ENCODE measurements at regions not wholly inside any gene's neighbourhood (a gene's known extent, or its start where the extent isn't known, plus 50 kb on each side); places are given as distances from the start of the nearest gene placed in this dataset.

DNA sequence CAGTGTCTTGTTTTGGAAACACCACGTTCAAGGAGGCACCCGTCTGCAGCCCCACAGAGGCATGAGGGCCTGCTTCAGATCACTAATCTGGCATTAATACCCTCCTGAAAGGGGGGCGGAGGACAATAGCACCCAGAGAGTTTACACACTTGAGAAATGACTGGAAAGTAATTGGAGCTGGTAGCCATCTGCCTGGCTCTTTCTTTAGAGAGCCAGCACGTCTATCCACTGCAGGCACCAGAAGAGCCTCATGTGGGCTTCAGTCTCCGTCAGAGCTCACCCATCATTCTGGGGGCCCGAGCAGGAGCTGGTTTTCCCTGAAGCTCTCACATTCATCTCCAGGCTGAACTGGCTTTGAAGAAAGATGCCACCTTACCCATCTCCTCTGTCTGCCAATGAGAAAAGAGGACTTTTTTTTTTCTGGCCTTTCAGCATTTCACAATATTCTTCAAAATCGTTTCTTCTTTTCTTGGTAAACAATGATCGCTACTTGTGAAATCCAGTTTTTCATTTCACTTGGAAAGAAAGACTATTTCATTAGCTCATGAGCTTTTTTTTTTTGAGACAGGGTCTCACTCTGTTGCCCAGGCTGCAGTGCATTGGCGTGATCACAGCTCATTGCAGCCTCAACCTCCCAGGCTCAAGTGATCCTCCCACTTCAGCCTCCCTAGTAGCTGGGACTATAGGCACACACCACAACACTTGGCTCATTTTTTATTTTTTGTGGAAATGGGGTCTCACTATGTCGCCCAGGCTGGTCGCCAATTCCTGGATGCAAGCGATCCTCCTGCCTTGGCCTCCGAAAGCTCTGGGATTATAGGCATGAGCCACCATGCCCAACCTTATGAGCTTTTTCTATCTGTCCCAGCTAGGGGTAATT lies 124.7 kb upstream of the ZNF217 start:
- no peak for DNase-seq (ENCODE audit: insufficient read length, low spot score)
- FAIRE-seq, result no peak
- TF ChIP-seq POLR2AphosphoS5 (IDR thresholded peaks at IDR 0.05; ENCODE audit: low read depth, low read length), result no peak
- no peak for TF ChIP-seq POU2F2 (IDR thresholded peaks at IDR 0.05; ENCODE audit: low read depth, low read length)
- TF ChIP-seq POLR2A (IDR thresholded peaks at IDR 0.05; ENCODE audit: low read depth, low read length), result no peak
- no peak for TF ChIP-seq SPI1 (IDR thresholded peaks at IDR 0.05; ENCODE audit: low read depth, low read length)
- no peak for TF ChIP-seq PAX5 (IDR thresholded peaks at IDR 0.05; ENCODE audit: insufficient read depth, low read length, severe bottlenecking)
- TF ChIP-seq TAF1 (IDR thresholded peaks at IDR 0.05; ENCODE audit: low read depth, low read length), result no peak

DNA sequence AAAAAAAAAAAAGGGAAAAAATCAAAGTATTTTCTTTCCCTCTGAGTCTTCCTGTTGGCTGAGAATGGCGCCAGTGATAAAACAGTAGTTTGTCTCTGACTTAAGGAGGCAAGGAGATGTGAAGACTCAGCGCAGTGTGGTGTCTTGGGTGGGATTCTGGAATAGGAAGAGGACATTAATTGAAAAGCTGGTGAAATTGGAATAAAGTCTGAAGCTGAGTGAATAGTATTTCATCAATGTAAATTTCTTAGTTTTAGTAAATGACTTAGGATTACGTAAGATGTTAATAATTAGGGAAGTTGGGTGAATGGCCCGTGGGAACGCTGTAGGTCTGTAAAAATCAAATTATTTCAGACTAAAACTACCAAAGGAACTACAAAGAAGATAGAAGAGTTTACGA lies 122.8 kb upstream of the ZNF217 start:
- FAIRE-seq, result no peak
- TF ChIP-seq POLR2A (IDR thresholded peaks at IDR 0.05; ENCODE audit: low read depth, low read length) (no peak), PAX5 (IDR thresholded peaks at IDR 0.05; ENCODE audit: insufficient read depth, low read length, severe bottlenecking) (no peak), POLR2AphosphoS5 (IDR thresholded peaks at IDR 0.05; ENCODE audit: low read depth, low read length) (no peak), POU2F2 (IDR thresholded peaks at IDR 0.05; ENCODE audit: low read depth, low read length) (no peak), SPI1 (IDR thresholded peaks at IDR 0.05; ENCODE audit: low read depth, low read length) (no peak), TAF1 (IDR thresholded peaks at IDR 0.05; ENCODE audit: low read depth, low read length) (no peak)

DNA sequence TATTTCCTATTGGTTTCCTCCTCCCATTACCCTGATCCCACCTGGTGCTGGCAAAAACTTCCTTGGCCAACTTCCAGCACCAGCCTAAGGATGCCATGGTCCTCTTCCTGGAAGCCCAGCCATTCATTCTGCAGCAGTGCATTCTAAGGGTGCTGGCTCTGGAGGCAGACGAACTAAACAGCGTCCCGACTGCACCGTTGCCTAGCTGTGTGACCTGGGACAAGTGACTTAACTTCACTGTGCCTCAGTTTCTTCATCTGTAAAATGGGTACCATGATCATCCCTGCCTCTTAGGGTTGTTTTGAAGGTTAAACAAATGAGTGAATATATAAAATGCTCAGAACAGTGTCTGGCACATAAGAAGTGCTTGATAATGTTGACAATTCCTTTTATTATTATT lies 120.9 kb upstream of the ZNF217 start:
- DNase-seq (ENCODE audit: insufficient read length, low spot score) (no peak), FAIRE-seq (no peak)

More for the DNA sequence above, 122.8 kb upstream of the ZNF217 start:
- no peak for DNase-seq (ENCODE audit: insufficient read length, low spot score)

DNA sequence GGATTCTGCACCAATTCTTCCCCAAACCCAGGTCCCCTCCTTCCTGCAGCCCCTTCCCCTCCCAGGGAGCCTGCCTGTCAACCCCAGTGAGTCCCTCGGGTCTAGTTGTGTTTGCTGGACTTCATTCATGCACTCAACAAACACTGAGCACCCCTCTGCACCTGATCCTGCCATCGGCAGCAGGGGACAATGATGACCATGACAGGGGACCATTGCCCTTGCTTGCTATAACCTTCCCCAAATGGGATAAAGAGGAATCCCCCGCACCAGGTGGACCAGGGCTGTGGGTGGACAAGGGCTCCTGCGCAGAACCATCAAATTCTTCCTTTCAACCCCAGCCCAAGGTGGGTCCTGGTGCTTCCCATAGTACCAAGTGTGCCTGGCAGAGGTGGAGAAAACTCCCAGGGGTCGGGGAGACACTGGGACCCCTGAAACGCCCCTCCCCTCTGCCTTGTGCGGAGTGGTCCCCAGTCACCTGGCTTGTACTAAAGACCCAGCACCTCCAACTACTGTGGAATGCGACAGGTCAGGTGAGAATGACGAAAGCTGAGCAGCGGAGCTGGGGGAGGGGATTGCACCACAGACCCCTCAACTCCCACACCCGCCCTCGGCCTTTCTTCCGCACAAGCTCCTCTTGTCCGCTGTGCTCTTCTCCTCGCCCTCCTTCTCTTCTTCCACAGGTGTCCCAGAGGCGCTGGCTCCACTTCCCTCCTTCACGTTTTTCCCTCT lies 119.9 kb upstream of the ZNF217 start:
- FAIRE-seq, result no peak

More for the DNA sequence above, 120.9 kb upstream of the ZNF217 start:
- TF ChIP-seq PAX5 (IDR thresholded peaks at IDR 0.05; ENCODE audit: insufficient read depth, low read length, severe bottlenecking) (no peak), POLR2AphosphoS5 (IDR thresholded peaks at IDR 0.05; ENCODE audit: low read depth, low read length) (no peak), SPI1 (IDR thresholded peaks at IDR 0.05; ENCODE audit: low read depth, low read length) (no peak), POU2F2 (IDR thresholded peaks at IDR 0.05; ENCODE audit: low read depth, low read length) (no peak), TAF1 (IDR thresholded peaks at IDR 0.05; ENCODE audit: low read depth, low read length) (no peak), POLR2A (IDR thresholded peaks at IDR 0.05; ENCODE audit: low read depth, low read length) (no peak)

DNA sequence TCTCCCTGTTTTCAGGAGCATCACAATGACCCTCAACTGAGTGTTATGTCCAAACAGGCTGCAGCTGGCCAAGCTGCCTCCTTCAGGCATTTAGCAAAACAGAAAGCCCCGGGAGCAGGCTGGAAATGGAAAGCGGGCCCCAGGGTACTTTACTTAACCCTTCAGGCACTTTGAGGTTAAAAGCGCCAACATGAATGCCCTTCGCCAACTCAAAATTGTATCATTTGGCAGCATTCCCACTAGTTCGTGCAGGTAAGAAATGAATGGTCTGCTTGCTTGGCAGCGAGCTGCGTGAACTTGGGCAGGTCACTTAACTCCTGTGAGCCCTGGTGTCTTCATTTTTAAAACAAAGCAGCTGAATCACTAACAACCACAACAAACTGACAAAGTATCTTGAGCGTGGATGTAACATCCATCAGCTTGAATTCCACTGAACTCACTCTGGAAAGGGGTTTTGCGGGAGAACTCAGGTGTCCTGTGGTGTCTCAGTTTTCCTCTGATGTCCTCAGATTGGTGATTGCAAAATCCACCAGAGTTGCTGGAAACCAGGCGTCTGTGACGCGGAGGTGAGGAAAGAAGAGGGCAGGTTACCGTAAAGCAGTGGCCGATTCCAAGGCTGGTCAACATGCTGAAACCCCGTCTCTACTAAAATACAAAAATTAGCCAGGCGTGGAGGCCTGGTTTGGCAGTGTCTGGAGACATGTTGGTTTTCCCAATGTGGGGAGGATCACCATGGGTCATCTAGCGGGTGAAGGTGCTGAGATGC lies 118.8 kb upstream of the ZNF217 start:
- no peak for FAIRE-seq
- no peak for DNase-seq (ENCODE audit: insufficient read length, low spot score)

More for the DNA sequence above, 119.9 kb upstream of the ZNF217 start:
- no peak for TF ChIP-seq SPI1 (IDR thresholded peaks at IDR 0.05; ENCODE audit: low read depth, low read length)
- no peak for TF ChIP-seq POLR2AphosphoS5 (IDR thresholded peaks at IDR 0.05; ENCODE audit: low read depth, low read length)
- TF ChIP-seq PAX5 (IDR thresholded peaks at IDR 0.05; ENCODE audit: insufficient read depth, low read length, severe bottlenecking), result no peak
- TF ChIP-seq POLR2A (IDR thresholded peaks at IDR 0.05; ENCODE audit: low read depth, low read length), result no peak
- no peak for TF ChIP-seq POU2F2 (IDR thresholded peaks at IDR 0.05; ENCODE audit: low read depth, low read length)
- no peak for TF ChIP-seq TAF1 (IDR thresholded peaks at IDR 0.05; ENCODE audit: low read depth, low read length)
- DNase-seq (ENCODE audit: insufficient read length, low spot score), result no peak

DNA sequence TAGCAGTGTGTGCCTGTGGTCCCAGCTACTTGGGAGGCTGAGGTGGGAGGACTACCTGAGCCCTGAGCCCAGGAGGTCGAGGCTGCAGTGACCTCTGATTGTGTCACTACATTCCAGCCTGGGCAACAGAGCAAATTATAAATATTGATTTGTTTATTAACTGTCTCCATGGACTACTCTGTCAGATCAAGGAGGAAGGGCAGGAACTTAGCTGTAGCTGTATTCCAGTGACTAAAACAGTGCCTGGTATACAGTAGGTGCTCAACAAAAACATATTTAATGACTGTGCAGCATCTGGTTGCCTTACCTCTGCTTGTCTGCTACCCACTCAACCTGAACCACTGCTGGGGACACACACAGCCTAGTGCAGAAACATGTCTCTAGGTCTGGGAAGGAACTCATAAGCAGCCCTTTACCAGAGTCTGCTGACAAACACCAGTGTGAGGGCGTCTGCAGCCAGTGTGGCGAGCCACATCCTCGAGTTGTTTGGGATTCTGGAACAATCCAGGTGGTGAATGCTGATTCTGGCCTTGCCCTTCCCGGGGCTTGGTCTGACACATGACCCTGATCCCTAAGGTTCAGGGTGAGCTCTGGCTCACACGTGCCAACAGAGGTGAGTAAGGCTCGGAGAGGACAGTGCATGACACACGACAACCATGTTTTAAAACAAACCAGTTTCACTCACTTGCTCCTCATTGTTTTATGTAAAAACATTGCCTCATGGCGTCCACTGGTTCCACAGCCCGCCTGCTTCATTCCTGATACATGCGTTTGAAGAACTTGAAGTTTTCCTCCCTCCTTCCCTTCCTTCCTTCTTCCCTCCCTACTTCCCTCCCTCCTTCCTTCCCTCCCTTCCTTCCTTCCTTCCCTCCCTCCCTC lies 117.9 kb upstream of the ZNF217 start:
- TF ChIP-seq PAX5 (IDR thresholded peaks at IDR 0.05; ENCODE audit: insufficient read depth, low read length, severe bottlenecking) (no peak), SPI1 (IDR thresholded peaks at IDR 0.05; ENCODE audit: low read depth, low read length) (no peak), TAF1 (IDR thresholded peaks at IDR 0.05; ENCODE audit: low read depth, low read length) (no peak), POU2F2 (IDR thresholded peaks at IDR 0.05; ENCODE audit: low read depth, low read length) (no peak), POLR2AphosphoS5 (IDR thresholded peaks at IDR 0.05; ENCODE audit: low read depth, low read length) (no peak), POLR2A (IDR thresholded peaks at IDR 0.05; ENCODE audit: low read depth, low read length) (no peak)
- FAIRE-seq, result peak; percentile 43
- no peak for DNase-seq (ENCODE audit: insufficient read length, low spot score)

More for the DNA sequence above, 118.8 kb upstream of the ZNF217 start:
- TF ChIP-seq POLR2A (IDR thresholded peaks at IDR 0.05; ENCODE audit: low read depth, low read length), result no peak
- no peak for TF ChIP-seq TAF1 (IDR thresholded peaks at IDR 0.05; ENCODE audit: low read depth, low read length)
- TF ChIP-seq POU2F2 (IDR thresholded peaks at IDR 0.05; ENCODE audit: low read depth, low read length), result no peak
- TF ChIP-seq POLR2AphosphoS5 (IDR thresholded peaks at IDR 0.05; ENCODE audit: low read depth, low read length), result no peak
- TF ChIP-seq PAX5 (IDR thresholded peaks at IDR 0.05; ENCODE audit: insufficient read depth, low read length, severe bottlenecking), result no peak

DNA sequence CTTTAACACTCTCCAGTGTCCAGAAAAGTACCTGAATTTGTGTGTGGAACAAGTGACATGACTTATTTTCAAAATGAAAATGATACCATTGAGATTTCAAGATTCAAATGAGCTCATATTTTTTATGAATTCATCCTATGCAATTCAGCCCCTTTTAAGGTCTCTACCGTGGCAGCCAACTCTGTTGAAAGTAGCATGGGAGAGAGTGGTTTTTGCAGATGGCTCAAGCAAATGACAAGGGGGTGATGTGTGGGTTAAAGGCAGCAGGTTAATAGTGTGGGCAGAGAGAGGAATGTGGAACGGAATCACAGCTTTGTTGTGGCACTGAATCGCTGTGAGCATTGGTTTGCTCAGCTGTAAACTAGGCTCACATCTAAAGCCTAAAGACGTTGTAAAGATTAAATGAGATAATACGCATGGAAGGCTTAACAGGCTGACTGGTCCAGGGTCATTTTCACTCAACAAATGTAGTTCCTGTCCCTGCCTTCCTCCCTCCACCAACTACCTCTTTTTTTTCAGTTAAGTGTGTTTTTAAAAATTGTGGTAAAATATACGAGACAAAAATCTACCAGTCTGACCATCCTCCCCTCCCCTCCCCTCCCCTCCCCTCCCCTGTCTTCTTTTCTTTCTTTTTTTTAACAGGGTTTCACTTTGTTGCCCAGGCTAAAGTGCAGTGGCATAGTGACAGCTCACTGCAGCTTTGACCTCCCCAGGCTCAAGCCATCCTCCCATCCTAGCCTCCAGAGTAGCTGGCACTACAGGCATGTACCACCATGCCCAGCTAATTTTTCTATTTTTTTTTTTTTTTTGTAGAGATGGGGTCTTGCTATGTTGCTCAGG lies 114.7 kb upstream of the ZNF217 start:
- FAIRE-seq, result peak; percentile 90
- TF ChIP-seq SPI1 (IDR thresholded peaks at IDR 0.05; ENCODE audit: low read depth, low read length), result peak; percentile 32
- TF ChIP-seq PAX5 (IDR thresholded peaks at IDR 0.05; ENCODE audit: insufficient read depth, low read length, severe bottlenecking), result no peak
- TF ChIP-seq POU2F2 (IDR thresholded peaks at IDR 0.05; ENCODE audit: low read depth, low read length), result peak; percentile 20; the same call in 1 of the 2 replicates
- TF ChIP-seq POLR2A (IDR thresholded peaks at IDR 0.05; ENCODE audit: low read depth, low read length), result no peak; the same call in 1 of the 2 replicates
- DNase-seq (ENCODE audit: insufficient read length, low spot score), result no peak
